Lung microvascular endothelial cell (primary cell): ENCODE measurements at regions not wholly inside any gene's neighbourhood (a gene's known extent, or its start where the extent isn't known, plus 50 kb on each side); places are given as distances from the start of the nearest gene placed in this dataset.
"Not testable (repeated sequence)": the region's sequence is repeated elsewhere in the genome, so short reads cannot be mapped to it uniquely, and the experiment has no call there.

Experiments used
- DNase-seq, 2 donors: peaks; one replicate each; pipeline versions ENCODE4 v3.0.0 to v3.0.0-alpha.2; 2010; ENCODE audit warnings: low read depth in 2 of 2

DNA sequence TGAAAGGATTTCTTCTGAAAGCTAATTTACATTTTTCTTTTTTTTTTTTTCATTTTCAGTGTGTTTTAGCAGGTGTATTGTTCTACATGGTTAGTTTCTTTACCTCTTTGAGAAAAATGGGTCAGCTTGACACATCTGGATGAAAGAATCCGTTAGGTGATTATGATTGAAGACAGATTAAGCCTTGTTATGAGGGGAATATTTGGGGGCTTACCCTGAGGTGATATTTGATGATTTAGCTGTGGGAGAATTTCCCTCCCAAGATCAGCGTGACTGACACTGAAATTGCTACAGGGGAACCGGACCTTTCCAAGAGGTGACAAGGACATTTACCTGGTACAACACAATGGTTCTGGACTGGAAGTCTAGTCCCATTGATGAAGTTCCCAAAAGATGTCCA, 147.5 kb downstream of the NFKBIZ start:
- no peak for DNase-seq

DNA sequence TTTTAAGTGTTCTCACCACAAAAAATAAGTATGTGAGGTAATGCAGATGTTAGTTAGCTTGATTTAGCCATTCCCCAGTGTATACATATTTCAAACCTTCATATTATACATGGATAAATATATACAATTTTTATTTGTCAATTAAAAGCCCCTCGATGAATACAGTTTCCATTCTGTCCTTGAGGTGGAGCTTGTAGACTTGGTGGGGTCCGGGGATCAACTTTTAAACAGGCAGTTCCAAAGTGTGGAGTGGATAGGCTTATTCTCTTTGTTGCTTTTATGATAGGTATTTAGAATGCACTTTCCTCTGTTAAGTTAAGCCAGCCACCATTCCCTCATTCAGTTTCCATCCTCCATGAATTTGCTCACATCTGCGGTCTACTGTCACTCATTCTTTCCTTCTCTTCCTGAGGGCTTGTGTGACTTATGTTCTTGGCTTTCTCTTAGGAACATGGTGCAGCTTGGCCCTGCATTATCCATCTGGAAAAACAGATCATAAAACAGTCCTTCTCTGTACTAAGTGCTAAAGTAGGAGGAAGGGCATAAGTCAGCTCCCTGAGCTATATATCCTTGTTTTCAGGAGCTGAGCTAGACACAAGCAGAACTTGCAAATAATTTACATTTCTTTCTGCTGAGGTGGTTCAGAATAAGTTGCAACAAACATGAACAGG, 149.1 kb downstream of the NFKBIZ start:
- DNase-seq, result peak; percentile 19 to 57

DNA sequence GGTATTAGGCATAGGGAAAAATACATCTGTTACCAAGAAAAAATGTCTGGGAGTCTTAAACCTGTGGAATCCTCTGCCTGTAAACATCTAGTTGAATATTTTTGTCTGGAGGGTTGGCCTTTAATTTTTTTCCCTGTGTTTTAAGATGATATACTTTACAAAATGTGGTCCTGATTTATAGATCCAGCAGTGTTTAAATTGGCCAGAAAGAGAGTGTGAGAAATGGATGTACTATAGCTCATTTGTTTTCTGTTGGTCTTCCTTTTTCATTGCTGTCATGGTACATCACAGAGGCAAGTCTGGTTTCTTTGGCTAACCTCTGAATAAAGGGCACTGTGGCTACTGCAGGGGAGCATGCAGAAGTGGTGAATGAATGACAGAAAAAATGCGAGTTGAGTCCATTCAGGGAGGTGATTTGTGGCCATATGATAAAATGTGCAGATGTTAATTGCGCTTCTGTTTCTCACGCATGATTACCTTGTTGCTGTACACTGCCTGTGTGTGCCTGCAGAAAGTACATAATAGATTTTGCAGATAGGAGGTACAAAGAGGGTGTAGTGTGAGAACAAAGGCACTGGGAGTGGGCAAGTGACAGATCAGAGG, 150.0 kb downstream of the NFKBIZ start:
- DNase-seq, result peak in 1 of 2 donors; percentile 89

DNA sequence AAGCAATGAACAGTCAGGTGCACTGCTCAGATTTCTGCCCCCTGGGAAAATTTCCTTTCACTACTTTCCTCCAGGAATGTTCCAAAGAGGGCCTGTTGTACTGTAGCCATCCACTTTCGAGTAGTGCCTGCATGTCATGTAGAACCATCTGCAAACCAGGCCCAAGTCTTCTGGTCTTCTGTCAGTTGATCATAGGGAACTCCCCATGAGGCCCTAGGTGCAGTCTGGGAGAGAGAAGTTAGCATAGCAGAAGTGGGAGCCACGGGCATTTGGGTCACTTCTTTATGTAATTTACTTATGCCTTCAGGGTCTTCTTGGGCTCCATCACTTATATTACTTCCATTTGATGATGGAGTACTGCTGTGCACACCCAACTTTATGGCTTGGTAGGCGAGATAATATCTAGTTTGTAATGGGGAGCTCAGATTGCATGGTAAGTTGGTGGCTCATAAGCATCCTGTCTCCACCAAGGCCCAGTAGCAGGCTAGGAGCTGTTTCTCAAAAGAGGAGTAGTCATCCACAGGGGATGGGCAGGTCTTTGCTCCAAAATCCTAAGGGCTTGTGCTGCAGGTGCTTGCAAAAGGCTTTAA, 151.4 kb downstream of the NFKBIZ start:
- DNase-seq, result no peak

DNA sequence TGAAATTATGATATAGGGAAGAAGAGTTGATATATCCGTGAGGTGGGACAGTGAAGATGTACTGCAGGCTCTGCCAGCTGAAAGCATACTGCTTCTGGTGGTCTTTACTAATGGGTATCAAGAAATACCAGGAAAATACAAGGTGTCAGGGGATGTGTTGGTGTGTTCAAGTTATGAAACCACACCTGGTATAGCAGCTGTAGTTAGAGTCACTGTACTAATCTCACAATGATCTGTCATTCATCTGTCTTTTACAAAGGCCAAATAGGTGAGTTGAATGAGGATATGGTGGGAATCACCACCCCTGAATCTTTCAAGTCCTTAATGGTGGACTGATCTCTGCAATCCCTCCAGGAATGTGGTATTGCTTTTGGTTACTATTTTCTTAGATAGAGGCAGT, 152.7 kb downstream of the NFKBIZ start:
- DNase-seq, result no peak

DNA sequence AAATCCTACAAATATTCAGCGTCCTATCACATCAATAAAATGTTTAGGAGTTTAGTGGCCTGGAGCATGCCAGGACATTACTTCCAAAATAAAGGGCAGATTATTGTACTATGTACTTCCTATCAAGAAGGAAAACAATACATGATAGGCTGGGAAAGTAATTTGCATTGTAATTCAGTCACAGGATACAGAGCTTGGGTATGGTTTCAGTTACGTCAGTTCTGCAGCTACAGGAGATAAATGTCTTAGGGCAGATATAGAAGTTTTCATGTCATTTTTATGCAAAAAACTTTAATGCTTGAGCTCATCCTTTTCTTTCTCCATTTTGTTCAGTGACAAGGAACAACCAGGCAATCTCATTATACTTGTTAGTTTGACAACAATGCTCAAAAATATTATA, 155.2 kb downstream of the NFKBIZ start:
- DNase-seq, result peak in 1 of 2 donors; percentile 4

DNA sequence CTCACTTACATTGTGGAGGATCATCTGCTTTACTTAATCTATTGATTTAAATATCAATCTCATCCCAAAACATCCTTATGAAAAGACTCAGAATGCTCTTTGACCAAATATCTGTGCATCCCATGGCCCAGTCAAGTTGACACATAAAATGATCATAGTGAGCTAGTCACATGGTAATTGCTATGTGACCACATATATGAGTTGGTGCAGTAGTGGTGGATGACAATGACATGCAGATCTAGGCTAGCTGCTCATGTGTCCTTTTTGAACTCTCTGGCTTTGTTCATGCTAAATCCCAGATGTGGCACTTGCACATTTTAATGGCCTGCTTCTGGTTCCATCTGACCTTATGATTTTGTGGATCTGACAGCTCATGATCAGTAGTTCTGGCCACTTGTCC, 156.2 kb downstream of the NFKBIZ start:
- DNase-seq, result no peak

DNA sequence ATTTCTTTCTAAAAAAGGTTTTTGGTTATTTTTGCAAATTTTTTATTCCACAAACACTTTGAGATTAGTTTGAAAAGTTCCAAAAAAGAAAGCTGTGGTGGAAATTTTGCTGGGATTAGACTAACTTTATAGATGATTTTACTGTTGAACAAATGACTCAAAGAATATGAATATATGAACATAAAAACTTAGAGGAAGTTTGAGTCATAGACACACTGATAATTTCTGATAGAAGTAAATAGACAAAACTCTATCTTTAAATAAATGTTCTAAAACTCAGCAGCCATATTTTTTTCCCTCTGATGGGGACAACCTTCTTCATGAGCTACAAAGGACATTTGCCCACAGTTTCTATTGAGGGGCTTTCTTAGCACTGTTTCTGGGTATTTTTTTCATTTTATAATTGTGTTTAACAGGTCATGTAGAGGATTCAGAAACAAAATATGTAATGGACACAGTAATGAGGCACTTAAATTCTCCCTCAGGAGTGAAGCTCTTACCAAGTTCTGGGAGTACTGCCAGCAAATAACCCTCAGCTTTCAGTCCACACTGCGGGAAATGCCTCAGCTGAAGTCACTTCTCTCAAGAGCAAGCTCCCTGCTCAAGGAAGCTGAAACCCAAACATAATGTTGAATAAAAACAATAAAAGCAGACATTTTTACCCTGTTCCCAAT, 157.6 kb downstream of the NFKBIZ start:
- peak; percentile 51 to 94 for DNase-seq

DNA sequence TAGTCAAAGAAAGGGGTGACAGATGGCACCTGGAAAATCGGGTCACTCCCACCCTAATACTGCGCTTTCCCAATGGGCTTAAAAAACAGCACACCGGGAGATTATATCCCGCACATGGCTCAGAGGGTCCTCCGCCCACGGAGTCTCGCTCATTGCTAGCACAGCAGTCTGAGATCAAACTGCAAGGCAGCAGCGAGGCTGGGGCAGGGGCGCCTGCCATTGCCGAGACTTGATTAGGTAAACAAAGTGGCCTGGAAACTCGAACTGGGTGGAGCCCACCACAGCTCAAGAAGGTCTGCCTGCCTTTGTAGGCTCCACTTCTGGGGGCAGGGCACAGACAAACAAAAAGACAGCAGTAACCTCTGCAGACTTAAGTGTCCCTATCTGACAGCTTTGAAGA, 159.1 kb downstream of the NFKBIZ start:
- not testable (repeated sequence) for DNase-seq

DNA sequence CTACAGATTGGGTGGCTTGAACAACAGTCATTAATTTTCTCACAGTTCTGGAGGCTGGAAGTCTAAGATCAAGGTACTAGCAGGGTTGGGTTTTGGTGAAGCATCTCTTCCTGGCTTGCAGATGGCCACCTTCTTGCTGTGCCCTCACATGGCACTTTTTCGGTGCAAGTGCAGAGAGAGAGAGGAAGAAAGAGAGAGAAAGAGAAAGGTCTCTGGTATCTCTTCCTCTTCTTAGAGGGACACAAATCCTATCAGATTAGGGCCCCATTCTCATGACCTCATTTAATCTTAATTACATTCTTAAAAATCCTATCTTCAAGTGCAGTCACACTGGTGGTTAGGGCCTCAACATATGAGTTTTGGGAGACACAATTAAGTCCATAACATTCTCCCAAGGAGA, 167.1 kb downstream of the NFKBIZ start:
- no peak for DNase-seq

DNA sequence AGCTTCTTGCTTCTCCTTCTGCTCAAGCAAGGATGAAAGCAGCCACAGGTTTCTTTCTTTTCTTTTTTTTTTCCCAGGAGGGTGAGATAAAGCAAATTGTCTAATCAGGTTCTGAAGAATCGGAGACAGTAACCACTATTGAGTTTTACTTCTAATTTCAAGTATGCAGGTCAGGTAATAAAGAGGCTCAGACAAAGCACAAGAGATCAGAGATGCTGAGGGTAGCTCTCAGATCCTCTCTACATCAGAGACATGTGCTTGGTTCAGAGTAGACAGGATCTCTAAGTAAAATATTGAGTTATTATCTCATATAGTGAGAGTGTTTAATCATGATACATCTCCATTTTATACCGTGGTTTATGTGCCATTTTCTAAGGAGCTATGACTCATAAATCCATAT, 168.5 kb downstream of the NFKBIZ start:
- DNase-seq, result no peak

DNA sequence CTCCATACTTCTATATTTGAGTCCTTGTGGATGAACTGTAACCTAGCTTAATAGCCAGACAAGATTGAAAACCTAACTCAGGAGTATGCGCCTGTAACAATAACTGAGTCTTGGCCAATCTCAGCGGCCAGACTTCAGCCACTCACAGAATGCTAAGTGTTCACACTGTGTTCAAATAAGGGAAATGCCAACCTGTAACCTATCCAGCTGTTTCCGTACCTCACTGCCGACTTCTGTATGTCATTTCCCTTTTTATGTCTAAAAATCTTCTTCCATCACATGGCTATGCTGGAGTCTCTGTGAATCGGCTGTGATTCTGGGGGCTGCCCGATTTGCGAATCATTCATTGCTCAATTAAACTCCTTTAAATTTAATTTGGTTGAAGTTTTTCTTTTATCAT, 169.2 kb downstream of the NFKBIZ start:
- peak; percentile 71 to 89 for DNase-seq

DNA sequence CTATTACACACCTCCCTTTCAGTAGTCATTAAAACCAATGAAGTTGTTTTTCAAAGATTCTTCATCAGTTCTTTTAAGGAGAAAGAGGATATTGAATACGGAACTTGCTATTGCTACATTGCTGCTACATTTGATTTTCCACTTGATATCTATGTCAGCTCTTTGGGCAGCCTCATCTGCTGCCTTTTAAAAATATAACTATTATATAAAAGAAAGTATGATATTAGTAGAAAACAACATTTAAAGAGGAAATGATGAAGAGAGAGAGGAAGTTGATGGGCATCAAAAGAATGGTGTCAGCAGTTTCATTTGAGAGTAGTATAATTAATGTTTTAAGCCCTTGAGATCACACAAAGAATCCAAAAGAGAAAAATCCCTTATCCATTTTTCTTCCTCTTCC, 171.4 kb downstream of the NFKBIZ start:
- DNase-seq, result peak in 1 of 2 donors; percentile 23

DNA sequence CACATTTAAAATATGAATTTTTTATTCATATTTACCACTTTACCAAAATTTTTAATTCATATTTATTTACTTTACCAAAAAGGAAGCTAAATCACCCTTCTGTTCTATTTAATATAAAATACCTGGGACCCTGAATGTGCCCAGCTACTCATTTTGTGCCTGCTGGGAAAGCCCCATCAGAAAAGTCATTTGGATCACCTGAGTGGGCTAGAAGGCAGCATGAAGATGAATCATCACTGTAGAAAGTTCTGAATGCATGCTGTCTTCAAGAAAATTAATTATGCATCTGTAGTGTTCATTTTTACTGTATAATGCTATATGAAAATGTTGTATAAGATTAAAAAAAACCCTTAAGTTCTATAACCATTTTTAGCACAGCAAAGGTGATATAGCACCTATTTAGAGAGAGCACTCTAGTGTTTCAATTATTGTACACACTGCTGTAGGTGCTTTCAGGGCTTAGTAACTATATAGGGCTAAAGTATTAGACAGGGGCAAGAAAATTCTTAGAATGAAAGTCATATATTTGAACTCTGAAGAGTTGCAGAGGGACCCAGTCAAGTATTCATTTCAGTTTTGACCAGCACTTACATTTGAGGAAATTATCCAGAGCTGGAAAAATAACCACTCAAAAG, 175.1 kb downstream of the NFKBIZ start:
- no peak for DNase-seq

DNA sequence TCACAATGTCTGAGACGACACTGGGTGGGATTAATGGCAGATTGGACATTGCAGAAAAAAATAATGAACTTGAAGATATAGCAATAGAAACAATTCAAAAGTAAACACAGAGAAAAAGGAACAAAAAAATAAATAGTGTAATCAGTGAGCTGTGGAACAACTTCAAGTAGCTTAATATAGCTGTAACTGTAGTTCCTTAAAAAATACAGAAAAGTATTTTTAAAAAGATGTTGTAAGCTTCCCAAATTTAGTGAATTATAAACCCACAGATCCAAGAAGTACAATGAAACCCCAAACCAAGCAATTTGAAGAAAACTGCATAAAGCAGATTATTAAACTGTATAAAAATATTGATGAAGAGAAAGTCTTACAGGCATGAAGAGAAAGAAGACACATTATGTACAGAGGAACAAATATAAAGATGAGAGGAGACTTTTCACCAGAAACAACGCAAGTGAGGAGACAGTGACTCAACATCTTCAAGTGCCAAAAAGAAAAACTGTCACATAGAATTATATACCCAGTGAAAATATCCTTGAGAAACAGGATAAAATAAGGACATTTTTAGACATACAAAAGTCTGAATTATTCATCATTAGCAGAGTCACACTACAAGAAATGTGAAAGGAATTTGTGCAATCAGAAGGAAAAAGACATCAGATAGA, 176.4 kb downstream of the NFKBIZ start:
- no peak for DNase-seq

DNA sequence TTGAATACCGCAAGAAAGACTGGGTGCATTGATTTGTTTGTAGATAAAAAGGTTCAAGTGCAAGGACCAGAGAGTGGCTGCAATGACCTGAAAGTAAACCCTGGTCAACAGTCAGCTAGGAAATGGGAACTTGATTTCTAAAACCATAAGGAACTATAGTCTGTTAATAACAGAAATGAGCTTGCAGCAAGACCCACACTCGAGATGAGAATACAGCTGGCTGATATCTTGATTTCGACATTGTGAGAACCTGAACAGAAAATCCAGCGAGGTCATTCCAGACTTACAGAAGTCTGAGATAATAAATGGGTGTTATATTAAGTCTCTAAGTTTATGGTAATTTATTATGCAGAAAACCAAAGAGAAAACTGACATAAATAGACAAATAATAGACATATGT, 177.3 kb downstream of the NFKBIZ start:
- DNase-seq, result no peak

DNA sequence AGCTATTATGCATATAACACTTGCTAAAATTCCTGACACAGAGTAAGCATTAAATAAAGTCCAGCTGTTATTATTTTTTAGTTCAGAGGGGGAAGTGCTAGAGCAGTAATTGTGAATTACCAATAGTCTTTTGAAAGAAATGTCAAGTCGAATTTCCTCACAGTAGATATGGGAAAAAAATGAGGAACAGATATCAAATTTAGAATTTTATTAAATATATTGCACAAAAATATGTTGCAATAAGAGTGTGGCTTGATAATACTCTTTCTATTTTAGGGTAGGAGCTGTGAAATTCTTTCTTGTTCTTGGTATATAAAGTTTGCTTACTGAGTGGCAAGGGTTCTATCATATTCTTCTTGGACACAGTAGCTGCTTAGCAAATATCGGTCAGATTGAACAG, 181.3 kb downstream of the NFKBIZ start:
- no peak for DNase-seq

DNA sequence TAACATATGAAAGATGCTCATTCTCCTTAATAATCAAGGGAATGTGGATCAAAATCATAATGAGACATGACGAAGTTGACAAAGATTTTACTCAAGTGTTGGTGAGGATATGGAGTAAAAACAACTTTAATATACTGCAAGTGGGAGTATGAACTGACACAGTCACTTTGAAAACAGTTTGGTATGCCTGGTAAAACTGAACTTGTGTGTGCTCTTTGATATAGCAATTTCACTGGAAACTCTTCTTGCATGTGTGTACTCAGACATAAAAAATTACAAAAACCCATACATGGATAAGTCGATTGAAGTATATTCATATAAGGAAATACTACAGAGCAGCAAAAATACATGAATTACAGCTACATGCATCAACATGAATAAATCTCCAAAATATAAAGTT, 182.5 kb downstream of the NFKBIZ start:
- no peak for DNase-seq

DNA sequence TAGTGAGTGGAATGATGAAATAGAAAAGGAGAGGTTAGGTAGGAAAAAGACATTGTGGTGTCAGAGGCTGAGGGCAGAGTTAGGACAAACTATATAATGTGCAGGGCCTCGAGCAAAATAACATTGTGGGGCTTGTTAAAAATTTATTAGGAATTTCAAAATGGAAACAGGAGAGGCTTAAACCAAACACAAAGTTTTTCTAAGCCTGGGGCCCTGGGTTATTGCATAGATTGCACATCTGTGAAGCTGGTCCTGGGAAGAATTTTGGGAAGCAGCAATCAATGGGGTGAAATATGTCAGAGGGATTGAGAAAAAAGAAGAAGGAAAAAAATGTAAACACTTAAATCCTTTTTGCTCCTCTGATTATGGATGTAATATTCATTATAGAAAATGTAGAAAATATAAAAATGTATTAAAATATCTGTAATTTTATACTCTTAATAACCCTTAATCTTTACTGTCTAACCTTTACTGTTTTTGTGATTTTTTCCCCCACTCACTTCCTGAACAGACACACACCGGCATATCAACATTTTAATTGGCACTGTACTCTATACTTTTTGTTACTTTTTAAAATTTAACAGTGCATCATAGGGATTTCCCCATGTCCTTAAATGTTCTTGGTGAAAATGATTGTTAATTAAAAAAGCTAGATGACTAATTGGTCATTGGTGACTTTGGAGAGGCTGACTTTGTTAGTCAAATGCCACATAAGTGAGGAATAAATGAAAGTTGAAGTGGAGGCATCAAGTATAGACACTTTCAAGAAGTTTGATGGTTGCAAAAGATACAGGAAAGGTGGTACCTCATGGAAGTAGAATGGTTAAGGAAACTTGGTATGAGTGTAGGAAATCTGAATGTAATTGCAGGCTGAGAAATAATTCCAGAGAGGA, 183.4 kb downstream of the NFKBIZ start:
- peak in 1 of 2 donors; percentile 80 for DNase-seq

DNA sequence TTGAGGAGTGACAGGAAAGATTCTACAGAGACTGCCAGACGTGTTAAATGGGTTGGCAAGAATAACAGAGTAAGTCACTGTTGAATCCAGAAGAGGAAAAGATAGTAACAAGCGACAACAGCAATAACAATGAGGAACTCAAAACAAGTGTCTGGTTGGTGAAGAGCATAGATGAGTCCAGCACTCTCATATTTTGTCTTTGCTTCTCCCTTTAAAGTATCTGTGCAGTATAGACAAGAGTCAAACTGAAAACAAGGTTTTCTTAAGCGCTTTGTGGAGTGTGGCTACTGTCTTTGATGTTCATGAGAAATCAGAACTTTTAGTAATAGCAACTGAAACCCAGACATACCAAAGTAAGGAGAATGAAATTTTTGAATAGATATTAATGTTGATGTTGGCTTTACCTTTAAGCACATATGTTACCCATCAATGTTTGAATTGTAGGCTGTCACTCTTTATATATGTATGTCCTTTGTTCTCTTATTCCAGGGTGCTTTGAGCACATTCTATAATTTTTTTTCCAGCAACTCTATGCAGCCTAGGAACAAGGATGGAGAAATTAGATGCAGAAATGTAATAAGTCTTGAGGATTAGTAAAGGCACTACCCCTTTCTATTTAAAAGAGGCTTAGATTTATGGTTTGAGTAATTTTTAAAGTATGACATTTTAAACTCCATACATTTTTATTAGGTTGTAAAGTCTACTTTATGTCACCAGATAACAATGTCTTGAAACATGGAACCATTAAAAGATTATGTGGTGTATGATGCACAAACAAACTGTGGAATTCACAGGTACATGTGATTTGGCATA, 185.5 kb downstream of the NFKBIZ start:
- DNase-seq, result peak in 1 of 2 donors; percentile 6
